Panc1 (cell line): ENCODE measurements at regions not wholly inside any gene's neighbourhood (a gene's known extent, or its start where the extent isn't known, plus 50 kb on each side); places are given as distances from the start of the nearest gene placed in this dataset.
"Not testable (repeated sequence)": the region's sequence is repeated elsewhere in the genome, so short reads cannot be mapped to it uniquely, and the experiment has no call there.

Experiments
- ATAC-seq: fragments of 200-7000 bp; cut with Tn5 transposase; 2 replicates; pipeline ENCODE4 v1.9.1; 2020; ENCODE audit warnings: mild to moderate bottlenecking, moderate library complexity
- BruUV-seq: library from RNA; stranded (reverse); fragments of 400-500 nt; replicated peaks from 2 replicates; lab custom pipeline; 2021; lab: Mats Ljungman, UMichigan
- CTCF ChIA-PET: fragments of 300-600 bp; sonication (Branson Sonifier 250); formaldehyde crosslinking; loops from one replicate; lab custom pipeline; 2022; ENCODE audit warnings: antibody characterized with exemption; lab: Charles Lee
- POLR2A ChIA-PET: fragments of 300-600 bp; sonication (Branson Sonifier 250); formaldehyde crosslinking; loops from one replicate; lab custom pipeline; 2022; ENCODE audit warnings: antibody characterized with exemption; lab: Charles Lee
- DNase-seq: peaks from one replicate; pipeline ENCODE4 v3.0.0-alpha.2; 2010; ENCODE audit warnings: low read depth, low spot score
- H3K27ac ChIP-seq: 2 replicates; pipeline ENCODE4 v1.5.1; 2011; ENCODE audit warnings: mild to moderate bottlenecking, low read length, inconsistent platforms
- H3K27me3 ChIP-seq: fragments of 200-500 bp; sonication (Bioruptor generic); 2 replicates; pipeline ENCODE4 v1.6.0; 2014; ENCODE audit warnings: low read length, inconsistent platforms; ENCODE audit not compliant: control insufficient read depth, insufficient read depth
- H3K36me3 ChIP-seq: fragments of 200-500 bp; sonication (Bioruptor generic); 2 replicates; pipeline ENCODE4 v1.5.1; 2014; ENCODE audit warnings: inconsistent platforms, mild to moderate bottlenecking, low read length, moderate library complexity; ENCODE audit not compliant: control insufficient read depth, insufficient read depth
- H3K4me1 ChIP-seq: 2 replicates; pipeline ENCODE4 v1.5.1; 2011; ENCODE audit warnings: inconsistent platforms, mild to moderate bottlenecking, low read length, moderate library complexity; ENCODE audit not compliant: control insufficient read depth, insufficient read depth
- H3K4me3 ChIP-seq, 2 experiments: 2 replicates each; pipeline ENCODE4 v1.5.1; 2011 to 2012; ENCODE audit warnings: low read depth in 2 of 2, low read length in 2 of 2, mild to moderate bottlenecking in 2 of 2, inconsistent platforms in 1 of 2, moderate library complexity in 1 of 2
- H3K9me3 ChIP-seq: fragments of 200-500 bp; sonication (Bioruptor generic); 2 replicates; pipeline ENCODE4 v1.5.1; 2014; ENCODE audit warnings: low read depth, mild to moderate bottlenecking, inconsistent platforms, low read length, moderate library complexity; ENCODE audit not compliant: control insufficient read depth, insufficient read depth
- POLR2AphosphoS5 ChIP-seq: IDR thresholded peaks from 2 replicates; pipeline ENCODE4 v1.6.1; 2012; ENCODE audit warnings: mild to moderate bottlenecking, low read depth, low read length, moderate library complexity
- SIN3A ChIP-seq: IDR thresholded peaks from 2 replicates; pipeline ENCODE4 v1.6.1; 2012; ENCODE audit warnings: low read depth, mild to moderate bottlenecking, low read length, moderate library complexity, borderline replicate concordance; ENCODE audit not compliant: insufficient read depth
- TCF7L2 ChIP-seq: IDR thresholded peaks from 2 replicates; pipeline ENCODE4 v1.6.1; 2011; ENCODE audit warnings: mild to moderate bottlenecking, low read depth, low read length, inconsistent platforms
- in situ Hi-C: cut with HindIII; loops from 2 replicates; pipeline ENCODE4 v1.10.0; 2016; ENCODE audit warnings: low sequenced_read_pairs, low pct_unique_long_range_greater_than_20kb
- intact Hi-C: fragments of 100-400 bp; cut with micrococcal nuclease; formaldehyde crosslinking; loops from one replicate; pipeline ENCODE4 v1.10.0; 2022; ENCODE audit not compliant: unreplicated experiment
- TF ChIP-seq, protein P1 (sequence below), 2 experiments: IDR thresholded peaks; 2 replicates each; pipeline ENCODE4 v1.6.1; 2011 to 2012; ENCODE audit warnings: low read depth in 2 of 2, control low read depth in 1 of 2, low read length in 1 of 2, mild to moderate bottlenecking in 1 of 2, moderate library complexity in 1 of 2; ENCODE audit not compliant: insufficient read depth in 1 of 2
- TF ChIP-seq, protein P2 (sequence below): fragments of 450-650 bp; IDR thresholded peaks from 2 replicates; pipeline ENCODE4 v1.5.1; 2017; ENCODE audit warnings: mild to moderate bottlenecking

DNA sequence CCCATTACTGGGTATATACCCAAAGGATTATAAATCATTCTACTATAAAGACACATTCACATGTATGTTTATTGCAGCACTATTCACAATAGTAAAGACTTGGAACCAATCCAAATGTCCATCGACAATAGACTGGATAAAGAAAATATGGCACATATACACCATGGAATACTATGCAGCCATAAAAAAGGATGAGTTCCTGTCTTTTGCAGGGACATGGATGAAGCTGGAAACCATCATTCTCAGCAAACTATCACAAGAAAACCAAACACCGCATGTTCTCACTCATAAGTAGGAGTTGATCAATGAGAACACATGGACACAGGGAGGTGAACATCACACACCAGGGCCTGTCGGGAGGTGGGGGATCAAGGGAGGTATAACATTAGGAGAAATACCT lies 62.2 kb upstream of the FBXL17 start:
- in situ Hi-C loops, intact Hi-C loops, H3K9me3 ChIP-seq, H3K4me1 ChIP-seq, ATAC-seq, H3K27ac ChIP-seq, H3K27me3 ChIP-seq, H3K4me3 ChIP-seq, DNase-seq, H3K36me3 ChIP-seq, BruUV-seq, CTCF ChIA-PET, POLR2A ChIA-PET: not testable (repeated sequence)

DNA sequence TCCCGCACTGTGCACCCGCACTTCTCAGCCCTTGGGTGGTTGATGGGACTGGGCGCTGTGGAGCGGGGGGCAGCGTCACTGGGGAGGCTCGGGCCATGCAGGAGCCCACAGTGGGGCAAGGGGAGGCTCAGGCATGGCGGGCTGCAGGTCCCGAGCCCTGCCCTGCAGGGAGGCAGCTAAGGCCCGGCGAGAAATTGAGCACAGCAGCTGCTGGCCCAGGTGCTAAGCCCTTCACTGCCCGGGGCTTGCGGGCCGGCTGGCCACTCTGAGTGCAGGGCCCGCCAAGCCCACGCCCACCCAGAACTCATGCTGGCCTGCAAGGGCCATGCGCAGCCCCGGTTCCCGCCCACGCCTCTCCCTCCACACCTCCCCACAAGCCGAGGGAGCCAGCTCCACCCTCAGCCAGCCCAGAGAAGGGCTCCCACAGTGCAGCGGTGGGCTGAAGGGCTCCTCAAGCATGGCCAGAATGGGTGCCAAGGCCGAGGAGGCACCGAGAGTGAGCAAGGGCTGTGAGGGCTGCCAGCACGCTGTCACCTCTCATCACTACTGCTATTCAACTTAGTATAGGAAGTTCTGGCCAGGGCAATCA lies 60.3 kb upstream of the FBXL17 start:
- POLR2A ChIA-PET, H3K27me3 ChIP-seq, BruUV-seq, H3K36me3 ChIP-seq, DNase-seq, H3K4me3 ChIP-seq, in situ Hi-C loops, intact Hi-C loops, H3K27ac ChIP-seq, ATAC-seq, H3K4me1 ChIP-seq, H3K9me3 ChIP-seq, CTCF ChIA-PET: not testable (repeated sequence)

DNA sequence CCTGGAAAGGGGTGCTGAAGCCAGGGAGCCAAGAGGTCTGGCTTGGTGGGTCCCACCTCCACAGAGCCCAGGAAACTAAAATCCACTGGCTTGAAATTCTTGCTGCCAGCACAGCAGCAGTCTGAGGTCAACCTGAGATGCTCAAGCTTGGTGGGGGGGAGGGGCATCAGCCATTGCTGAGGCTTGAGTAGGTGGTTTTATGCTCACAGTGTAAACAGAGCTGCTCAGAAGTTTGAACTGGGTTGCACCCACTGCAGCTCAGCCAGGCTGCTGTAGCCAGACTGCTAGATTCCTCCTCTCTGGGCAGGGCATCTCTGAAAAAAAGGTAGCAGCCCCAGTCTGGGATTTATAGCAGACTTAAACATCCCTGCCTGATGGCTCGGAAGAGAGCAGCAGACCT lies 55.5 kb upstream of the FBXL17 start:
- Histone ChIP-seq H3K27me3 (no peaks in the 10 kb centered on the region), H3K4me1 (no peaks in the 10 kb centered on the region), H3K27ac (no peak overlapping the region), H3K4me3 (no peak overlapping the region), H3K9me3 (no peaks in the 10 kb centered on the region), H3K36me3 (no peaks in the 10 kb centered on the region)
- POLR2A ChIA-PET: no interaction called here
- in situ Hi-C loops (no loop called here), intact Hi-C loops (no loop called here)
- DNase-seq: no peak
- no peak for ATAC-seq
- TF ChIP-seq SIN3A (no peak), TCF7L2 (no peak), POLR2AphosphoS5 (no peak)
- TF ChIP-seq, protein P1, sequence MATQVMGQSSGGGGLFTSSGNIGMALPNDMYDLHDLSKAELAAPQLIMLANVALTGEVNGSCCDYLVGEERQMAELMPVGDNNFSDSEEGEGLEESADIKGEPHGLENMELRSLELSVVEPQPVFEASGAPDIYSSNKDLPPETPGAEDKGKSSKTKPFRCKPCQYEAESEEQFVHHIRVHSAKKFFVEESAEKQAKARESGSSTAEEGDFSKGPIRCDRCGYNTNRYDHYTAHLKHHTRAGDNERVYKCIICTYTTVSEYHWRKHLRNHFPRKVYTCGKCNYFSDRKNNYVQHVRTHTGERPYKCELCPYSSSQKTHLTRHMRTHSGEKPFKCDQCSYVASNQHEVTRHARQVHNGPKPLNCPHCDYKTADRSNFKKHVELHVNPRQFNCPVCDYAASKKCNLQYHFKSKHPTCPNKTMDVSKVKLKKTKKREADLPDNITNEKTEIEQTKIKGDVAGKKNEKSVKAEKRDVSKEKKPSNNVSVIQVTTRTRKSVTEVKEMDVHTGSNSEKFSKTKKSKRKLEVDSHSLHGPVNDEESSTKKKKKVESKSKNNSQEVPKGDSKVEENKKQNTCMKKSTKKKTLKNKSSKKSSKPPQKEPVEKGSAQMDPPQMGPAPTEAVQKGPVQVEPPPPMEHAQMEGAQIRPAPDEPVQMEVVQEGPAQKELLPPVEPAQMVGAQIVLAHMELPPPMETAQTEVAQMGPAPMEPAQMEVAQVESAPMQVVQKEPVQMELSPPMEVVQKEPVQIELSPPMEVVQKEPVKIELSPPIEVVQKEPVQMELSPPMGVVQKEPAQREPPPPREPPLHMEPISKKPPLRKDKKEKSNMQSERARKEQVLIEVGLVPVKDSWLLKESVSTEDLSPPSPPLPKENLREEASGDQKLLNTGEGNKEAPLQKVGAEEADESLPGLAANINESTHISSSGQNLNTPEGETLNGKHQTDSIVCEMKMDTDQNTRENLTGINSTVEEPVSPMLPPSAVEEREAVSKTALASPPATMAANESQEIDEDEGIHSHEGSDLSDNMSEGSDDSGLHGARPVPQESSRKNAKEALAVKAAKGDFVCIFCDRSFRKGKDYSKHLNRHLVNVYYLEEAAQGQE (IDR thresholded peaks at IDR 0.05; ENCODE audit: insufficient read depth in 1 of 2, low read depth in 2 of 2, low read length in 1 of 2): no peak
- TF ChIP-seq, protein P2, sequence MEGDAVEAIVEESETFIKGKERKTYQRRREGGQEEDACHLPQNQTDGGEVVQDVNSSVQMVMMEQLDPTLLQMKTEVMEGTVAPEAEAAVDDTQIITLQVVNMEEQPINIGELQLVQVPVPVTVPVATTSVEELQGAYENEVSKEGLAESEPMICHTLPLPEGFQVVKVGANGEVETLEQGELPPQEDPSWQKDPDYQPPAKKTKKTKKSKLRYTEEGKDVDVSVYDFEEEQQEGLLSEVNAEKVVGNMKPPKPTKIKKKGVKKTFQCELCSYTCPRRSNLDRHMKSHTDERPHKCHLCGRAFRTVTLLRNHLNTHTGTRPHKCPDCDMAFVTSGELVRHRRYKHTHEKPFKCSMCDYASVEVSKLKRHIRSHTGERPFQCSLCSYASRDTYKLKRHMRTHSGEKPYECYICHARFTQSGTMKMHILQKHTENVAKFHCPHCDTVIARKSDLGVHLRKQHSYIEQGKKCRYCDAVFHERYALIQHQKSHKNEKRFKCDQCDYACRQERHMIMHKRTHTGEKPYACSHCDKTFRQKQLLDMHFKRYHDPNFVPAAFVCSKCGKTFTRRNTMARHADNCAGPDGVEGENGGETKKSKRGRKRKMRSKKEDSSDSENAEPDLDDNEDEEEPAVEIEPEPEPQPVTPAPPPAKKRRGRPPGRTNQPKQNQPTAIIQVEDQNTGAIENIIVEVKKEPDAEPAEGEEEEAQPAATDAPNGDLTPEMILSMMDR: no peak
- no TSS peak for BruUV-seq
- CTCF ChIA-PET: no interaction called here
